ENCODE measurements at regions not wholly inside any gene's neighbourhood (a gene's known extent, or its start where the extent isn't known, plus 50 kb on each side); places are given as distances from the start of the nearest gene placed in this dataset.

GRCh38 chr6:23713211-23713610 is 412.8 kb upstream of the NRSN1 start:
- Histone ChIP-seq H3K27me3 (no peaks in the 10 kb centered on the region), H3K4me1 (no peaks in the 10 kb centered on the region), H3K36me3 (no peaks in the 10 kb centered on the region), H3K9me3 (no peaks in the 10 kb centered on the region), H3K4me3 (ENCODE audit: low read depth, low read length) (no peak overlapping the region)
- DNase-seq, result no peak
- no peak for TF ChIP-seq CTCF (IDR thresholded peaks at IDR 0.05; ENCODE audit: low read depth, low read length)

GRCh38 chr6:23728707-23729106 is 397.3 kb upstream of the NRSN1 start:
- no peak for DNase-seq
- Histone ChIP-seq H3K9me3 (no peaks in the 10 kb centered on the region), H3K27me3 (no peaks in the 10 kb centered on the region), H3K4me1 (no peaks in the 10 kb centered on the region), H3K4me3 (ENCODE audit: low read depth, low read length) (no peak overlapping the region), H3K36me3 (no peaks in the 10 kb centered on the region)
- no peak for TF ChIP-seq CTCF (IDR thresholded peaks at IDR 0.05; ENCODE audit: low read depth, low read length)

- no peaks in the 10 kb centered on the region for H3K27me3 ChIP-seq
Measured at GRCh38 chr6:23731609-23732008, 394.4 kb upstream of the NRSN1 start.

GRCh38 chr6:23732521-23732920 is 393.5 kb upstream of the NRSN1 start:
- Histone ChIP-seq H3K27me3 (no peaks in the 10 kb centered on the region), H3K9me3 (no peaks in the 10 kb centered on the region), H3K36me3 (no peaks in the 10 kb centered on the region), H3K4me1 (no peaks in the 10 kb centered on the region), H3K4me3 (ENCODE audit: low read depth, low read length) (no peak overlapping the region)
- DNase-seq, result no peak
- no peak for TF ChIP-seq CTCF (IDR thresholded peaks at IDR 0.05; ENCODE audit: low read depth, low read length)

More at GRCh38 chr6:23731609-23732008, 394.4 kb upstream of the NRSN1 start:
- no peaks in the 10 kb centered on the region for H3K36me3 ChIP-seq
- TF ChIP-seq CTCF (IDR thresholded peaks at IDR 0.05; ENCODE audit: low read depth, low read length), result no peak
- no peaks in the 10 kb centered on the region for H3K4me1 ChIP-seq
- no peak overlapping the region for H3K4me3 ChIP-seq (ENCODE audit: low read depth, low read length)
- H3K9me3 ChIP-seq, result no peaks in the 10 kb centered on the region
- DNase-seq, result no peak

- no peak overlapping the region for H3K4me3 ChIP-seq (ENCODE audit: low read depth, low read length)
- H3K36me3 ChIP-seq, result no peaks in the 10 kb centered on the region
- no peaks in the 10 kb centered on the region for H3K27me3 ChIP-seq
- DNase-seq, result no peak
- H3K9me3 ChIP-seq, result no peaks in the 10 kb centered on the region
- H3K4me1 ChIP-seq, result no peaks in the 10 kb centered on the region
- TF ChIP-seq CTCF (IDR thresholded peaks at IDR 0.05; ENCODE audit: low read depth, low read length), result no peak
Measured at GRCh38 chr6:23735151-23735550, 390.9 kb upstream of the NRSN1 start.

GRCh38 chr6:23736577-23736976 is 389.4 kb upstream of the NRSN1 start:
- H3K9me3 ChIP-seq, result no peaks in the 10 kb centered on the region
- DNase-seq, result no peak
- no peak for TF ChIP-seq CTCF (IDR thresholded peaks at IDR 0.05; ENCODE audit: low read depth, low read length)
- H3K4me1 ChIP-seq, result no peaks in the 10 kb centered on the region
- H3K36me3 ChIP-seq, result no peaks in the 10 kb centered on the region
- H3K27me3 ChIP-seq, result no peaks in the 10 kb centered on the region
- no peak overlapping the region for H3K4me3 ChIP-seq (ENCODE audit: low read depth, low read length)
